GM18907 (cell line): ENCODE measurements at regions not wholly inside any gene's neighbourhood (a gene's known extent, or its start where the extent isn't known, plus 50 kb on each side); places are given as distances from the start of the nearest gene placed in this dataset.
"Not testable (repeated sequence)": the region's sequence is repeated elsewhere in the genome, so short reads cannot be mapped to it uniquely, and the experiment has no call there.

ENCODE experiments used
- ATAC-seq: cut with Tn5 transposase; IDR thresholded peaks from one replicate; pipeline ENCODE4 v1.9.1; 2021; ENCODE audit warnings: mild to moderate bottlenecking, moderate library complexity; ENCODE audit not compliant: unreplicated experiment

GRCh38 chrX:123788193-123788592 lies 55.3 kb upstream of the THOC2 start:
- ATAC-seq = not testable (repeated sequence)

DNA sequence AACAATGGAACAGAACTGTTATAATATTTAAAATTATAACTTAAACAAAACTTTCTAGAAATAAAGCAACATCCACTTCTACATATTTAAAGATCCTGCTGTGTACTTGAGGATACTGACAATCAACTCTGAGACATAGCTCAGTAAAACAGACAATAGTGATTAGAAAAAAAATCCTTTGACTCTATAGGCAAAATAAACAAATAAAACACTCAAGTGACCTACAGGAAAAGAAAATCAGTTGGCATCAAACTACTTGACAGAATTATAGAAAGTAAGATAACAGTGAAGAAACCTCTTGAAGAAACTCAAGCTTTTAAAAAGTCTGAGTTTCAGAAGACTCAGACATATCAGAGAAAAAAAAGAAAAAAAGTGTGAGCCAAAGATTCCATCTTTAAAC lies 55.9 kb upstream of the THOC2 start:
- no peak for ATAC-seq

GRCh38 chrX:123797543-123798447 lies 62.1 kb upstream of the XIAP start:
- ATAC-seq = peak; percentile 35

GRCh38 chrX:123798706-123799430 lies 61.0 kb upstream of the XIAP start:
- ATAC-seq = not testable (repeated sequence)

DNA sequence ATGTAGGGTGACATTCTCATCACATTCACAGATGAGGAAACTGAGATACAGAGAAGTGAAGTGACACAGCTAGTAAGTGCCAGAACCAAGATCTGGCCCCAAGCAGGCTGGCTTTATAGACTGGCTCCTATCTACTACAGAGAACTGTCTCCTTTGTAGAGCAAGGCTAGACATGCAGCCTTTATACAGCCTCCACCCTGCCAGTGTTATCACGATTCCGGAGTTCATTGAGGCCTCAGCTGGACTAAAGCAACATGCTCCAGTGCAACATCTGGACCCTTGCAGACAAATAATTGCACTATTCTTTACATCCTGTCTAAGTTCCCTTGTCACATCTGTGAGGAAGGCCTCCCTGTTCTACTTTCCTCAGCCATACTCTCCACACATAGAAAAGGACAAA lies 58.0 kb upstream of the XIAP start:
- no peak for ATAC-seq

- peak; percentile 59 for ATAC-seq
Measured at GRCh38 chrX:123803331-123803983, 56.4 kb upstream of the XIAP start.

- not testable (repeated sequence) for ATAC-seq
Measured at GRCh38 chrX:123803984-123804365, 55.9 kb upstream of the XIAP start.

DNA sequence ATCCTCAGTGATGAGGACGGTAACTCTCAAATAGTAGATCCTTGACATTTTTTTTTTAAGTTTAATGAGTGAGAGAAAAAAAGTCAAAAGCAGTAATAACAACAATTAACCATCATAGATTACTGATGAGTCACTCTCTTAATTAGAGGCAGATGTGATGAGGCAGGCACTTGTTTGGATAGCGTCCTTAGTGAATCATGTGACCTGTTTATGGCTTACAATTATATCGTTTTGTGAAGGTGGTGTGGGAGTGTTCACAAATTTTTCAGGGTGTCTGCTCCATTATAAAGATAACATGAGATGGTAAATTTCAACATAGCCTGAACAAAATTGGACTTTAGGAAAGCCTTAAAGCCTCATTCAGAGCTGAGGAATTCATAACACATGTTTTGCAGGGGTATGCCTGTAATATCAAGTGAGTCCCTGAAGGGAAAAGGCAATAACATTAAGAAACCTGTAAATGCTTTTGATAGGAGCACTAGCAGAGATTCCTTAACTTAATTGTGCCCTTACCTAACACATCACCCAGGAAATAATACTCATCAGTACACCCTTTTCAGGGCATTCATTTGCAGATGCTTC lies 51.9 kb upstream of the XIAP start:
- ATAC-seq = no peak

GRCh38 chrX:123809854-123810375 lies 49.9 kb upstream of the XIAP start:
- no peak for ATAC-seq
